B cell (primary cell): ENCODE measurements at regions not wholly inside any gene's neighbourhood (a gene's known extent, or its start where the extent isn't known, plus 50 kb on each side); places are given as distances from the start of the nearest gene placed in this dataset.

Experiments
- ATAC-seq: fragments of 200-7000 bp; cut with Tn5 transposase; one replicate; pipeline ENCODE4 v1.10.0; 2021; ENCODE audit warnings: low read depth, mild to moderate bottlenecking, moderate number of reproducible peaks, moderate library complexity
- CTCF ChIA-PET: fragments of 350-600 bp; sonication (Branson Sonifier 250); formaldehyde crosslinking; loops from one replicate; lab custom pipeline; 2021; ENCODE audit warnings: antibody characterized with exemption, inconsistent platforms; lab: Charles Lee
- POLR2A ChIA-PET: fragments of 350-600 bp; sonication (Branson Sonifier 250); formaldehyde crosslinking; loops from one replicate; lab custom pipeline; 2021; ENCODE audit warnings: antibody characterized with exemption; lab: Charles Lee
- DNase-seq: peaks from one replicate; pipeline ENCODE4 v3.0.0; 2013
- H2AFZ ChIP-seq: 2 replicates; pipeline ENCODE4 v1.6.1; 2012; ENCODE audit warnings: mild to moderate bottlenecking, low read depth, low read length; ENCODE audit not compliant: insufficient read depth, poor library complexity, severe bottlenecking
- H3K27ac ChIP-seq, 2 donors: 1 replicate in 1 of 2; 2 replicates in 1 of 2; pipeline ENCODE4 v1.5.1; 2012 to 2013; ENCODE audit warnings: low read length in 2 of 2, mild to moderate bottlenecking in 2 of 2, moderate library complexity in 1 of 2
- H3K27me3 ChIP-seq, 4 experiments: fragments of 200-600 bp in 1 of 4; sonication (generic) in 1 of 4; replicated peaks in 1 of 4; 1 replicate in 2 of 4; 2 replicates in 2 of 4; pipeline versions ENCODE4 v1.6.1 to v1.7.0; 2013 to 2016; ENCODE audit warnings: low read length in 3 of 4, mild to moderate bottlenecking in 2 of 4, mixed read lengths in 1 of 4, moderate library complexity in 1 of 4; ENCODE audit not compliant: insufficient read depth in 4 of 4, control insufficient read depth in 3 of 4; ENCODE audit errors: control extremely low read depth in 1 of 4
- H3K36me3 ChIP-seq, 2 experiments: replicated peaks in 1 of 2; 1 replicate in 1 of 2; 2 replicates in 1 of 2; pipeline versions ENCODE4 v1.6.1 to v1.7.1; 2013; ENCODE audit warnings: low read length in 1 of 2; ENCODE audit not compliant: insufficient read depth in 2 of 2, control insufficient read depth in 1 of 2; ENCODE audit errors: control extremely low read depth in 1 of 2, extremely low read depth in 1 of 2
- H3K4me1 ChIP-seq, 2 donors: fragments of 200-600 bp in 1 of 2; sonication (generic) in 1 of 2; 1 replicate in 1 of 2; 2 replicates in 1 of 2; pipeline versions ENCODE4 v1.5.1 to v1.6.1; 2013 to 2017; ENCODE audit warnings: low read length in 2 of 2; ENCODE audit not compliant: control insufficient read depth in 2 of 2, insufficient read depth in 2 of 2
- H3K4me2 ChIP-seq: replicated peaks from 2 replicates; pipeline ENCODE3; 2012; ENCODE audit warnings: mild to moderate bottlenecking, low read depth, low read length; ENCODE audit not compliant: poor library complexity, severe bottlenecking
- H3K4me3 ChIP-seq, 5 experiments: fragments of 200-600 bp in 1 of 5; sonication (generic) in 1 of 5; 1 replicate in 3 of 5; 2 replicates in 2 of 5; pipeline versions ENCODE4 v1.5.1 to v1.7.0; 2011 to 2016; ENCODE audit warnings: low read length in 4 of 5, mild to moderate bottlenecking in 4 of 5, low read depth in 2 of 5, control low read depth in 1 of 5, moderate library complexity in 1 of 5; ENCODE audit not compliant: insufficient read depth in 1 of 5; ENCODE audit errors: control extremely low read depth in 1 of 5, extremely low read depth in 1 of 5
- H3K79me2 ChIP-seq: fragments of 200-600 bp; sonication (generic); one replicate; pipeline ENCODE4 v1.6.0; 2016; ENCODE audit warnings: low read length; ENCODE audit not compliant: control insufficient read depth, insufficient read depth
- H3K9ac ChIP-seq: fragments of 200-600 bp; sonication (generic); 2 replicates; pipeline ENCODE4 v1.6.1; 2017; ENCODE audit warnings: mild to moderate bottlenecking, low read length, moderate library complexity
- H3K9me3 ChIP-seq, 3 donors: one replicate each; pipeline versions ENCODE4 v1.6.1 to v1.7.1; 2013; ENCODE audit warnings: low read length in 2 of 3; ENCODE audit not compliant: control insufficient read depth in 2 of 3, insufficient read depth in 1 of 3; ENCODE audit errors: control extremely low read depth in 1 of 3
- H4K20me1 ChIP-seq: 2 replicates; pipeline ENCODE4 v1.6.0; 2012; ENCODE audit warnings: mild to moderate bottlenecking, low read length; ENCODE audit not compliant: insufficient read depth, control insufficient read depth, poor library complexity, severe bottlenecking
- H3K27ac Mint-ChIP-seq: one replicate; pipeline ENCODE4 v1.8.0; 2021; ENCODE audit warnings: mixed read lengths
- H3K27me3 Mint-ChIP-seq: one replicate; pipeline ENCODE4 v1.8.0; 2021; ENCODE audit warnings: mixed read lengths
- H3K4me1 Mint-ChIP-seq: one replicate; pipeline ENCODE4 v1.8.0; 2021; ENCODE audit warnings: mixed read lengths
- H3K4me3 Mint-ChIP-seq: one replicate; pipeline ENCODE4 v1.8.0; 2021; ENCODE audit warnings: mixed read lengths
- H3K9me3 Mint-ChIP-seq: one replicate; pipeline ENCODE4 v1.8.0; 2022; ENCODE audit warnings: mixed read lengths; ENCODE audit not compliant: insufficient read depth
- EZH2 ChIP-seq: IDR thresholded peaks from 2 replicates; pipeline ENCODE4 v1.6.1; 2012; ENCODE audit warnings: borderline replicate concordance, low read depth, mild to moderate bottlenecking, moderate library complexity, low read length; ENCODE audit not compliant: insufficient read depth, poor library complexity, severe bottlenecking
- WGBS: methylation state at CpG from one replicate; pipeline ENCODE4 v1.1.5; 2013; ENCODE audit warnings: missing lambda C conversion rate; ENCODE audit not compliant: insufficient coverage; 5-methylcytosine and 5-hydroxymethylcytosine counted together
- intact Hi-C: fragments of 100-400 bp; cut with micrococcal nuclease; formaldehyde crosslinking; loops from one replicate; pipeline ENCODE4 v1.10.0; 2022
- TF ChIP-seq, protein P1 (sequence below): fragments of 200-600 bp; IDR thresholded peaks from one replicate; pipeline ENCODE4 v1.8.0; 2022; ENCODE audit warnings: antibody characterized with exemption, mild to moderate bottlenecking

DNA sequence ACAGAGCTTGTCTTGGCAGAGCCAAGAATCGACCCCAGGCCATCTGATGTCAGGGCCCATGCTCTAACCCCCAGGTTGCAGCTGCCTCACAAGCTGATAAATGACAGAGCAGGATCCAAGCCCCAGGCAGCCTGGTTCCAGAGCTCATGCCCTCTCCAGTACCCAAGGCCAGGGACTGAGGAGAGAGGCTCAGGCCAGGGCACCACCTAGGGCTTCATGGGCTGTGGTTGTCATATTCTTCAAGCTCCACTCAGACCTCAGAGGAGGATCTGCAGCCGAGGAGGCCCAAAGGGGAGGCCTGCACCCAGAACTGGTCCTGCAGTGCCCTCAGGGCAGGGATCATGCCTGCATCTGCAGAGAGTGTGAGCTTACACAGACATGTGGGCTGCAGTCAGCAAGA, 301.1 kb downstream of the MATN1 start:
- Mint-ChIP-seq H3K4me3 (no peak overlapping the region), H3K27ac (no peak overlapping the region), H3K4me1 (no peaks in the 10 kb centered on the region), H3K9me3 (peaks cover 8% of the 10 kb centered on the region), H3K27me3 (peaks cover 33% of the 10 kb centered on the region)
- Histone ChIP-seq H3K27ac (no peak overlapping the region), H4K20me1 (no peaks in the 10 kb centered on the region), H3K4me3 (no peak overlapping the region), H3K9ac (no peak overlapping the region), H3K4me1 (no peaks in the 10 kb centered on the region), H3K79me2 (no peaks in the 10 kb centered on the region), H3K36me3 (no peaks in the 10 kb centered on the region), H3K9me3 (peaks cover 0 to 12% (median under 1%) of the 10 kb centered on the region in 3 donors), H3K27me3 (peaks cover 0 to 10% (median 1%) of the 10 kb centered on the region in 4 experiments), H3K4me2 (no peak overlapping the region), H2AFZ (no peak overlapping the region)
- DNase-seq (no peak), ATAC-seq (no peak)
- intact Hi-C loops = loop anchor here (10.0 kb wide), 1 partner anchor 143 kb away; no protein-coding TSS in a partner anchor
- ChIA-PET POLR2A (no interaction called here), CTCF (interaction anchor here (0.8 to 1.7 kb wide), 2 partner anchors 42 to 179 kb away, joined by 3 to 4 read pairs; no protein-coding TSS in a partner anchor)
- 63% methylated on average over 2 of the region's 2 CpGs for WGBS
- TF ChIP-seq, protein P1, sequence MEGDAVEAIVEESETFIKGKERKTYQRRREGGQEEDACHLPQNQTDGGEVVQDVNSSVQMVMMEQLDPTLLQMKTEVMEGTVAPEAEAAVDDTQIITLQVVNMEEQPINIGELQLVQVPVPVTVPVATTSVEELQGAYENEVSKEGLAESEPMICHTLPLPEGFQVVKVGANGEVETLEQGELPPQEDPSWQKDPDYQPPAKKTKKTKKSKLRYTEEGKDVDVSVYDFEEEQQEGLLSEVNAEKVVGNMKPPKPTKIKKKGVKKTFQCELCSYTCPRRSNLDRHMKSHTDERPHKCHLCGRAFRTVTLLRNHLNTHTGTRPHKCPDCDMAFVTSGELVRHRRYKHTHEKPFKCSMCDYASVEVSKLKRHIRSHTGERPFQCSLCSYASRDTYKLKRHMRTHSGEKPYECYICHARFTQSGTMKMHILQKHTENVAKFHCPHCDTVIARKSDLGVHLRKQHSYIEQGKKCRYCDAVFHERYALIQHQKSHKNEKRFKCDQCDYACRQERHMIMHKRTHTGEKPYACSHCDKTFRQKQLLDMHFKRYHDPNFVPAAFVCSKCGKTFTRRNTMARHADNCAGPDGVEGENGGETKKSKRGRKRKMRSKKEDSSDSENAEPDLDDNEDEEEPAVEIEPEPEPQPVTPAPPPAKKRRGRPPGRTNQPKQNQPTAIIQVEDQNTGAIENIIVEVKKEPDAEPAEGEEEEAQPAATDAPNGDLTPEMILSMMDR = no peak
- TF ChIP-seq EZH2 = no peak

DNA sequence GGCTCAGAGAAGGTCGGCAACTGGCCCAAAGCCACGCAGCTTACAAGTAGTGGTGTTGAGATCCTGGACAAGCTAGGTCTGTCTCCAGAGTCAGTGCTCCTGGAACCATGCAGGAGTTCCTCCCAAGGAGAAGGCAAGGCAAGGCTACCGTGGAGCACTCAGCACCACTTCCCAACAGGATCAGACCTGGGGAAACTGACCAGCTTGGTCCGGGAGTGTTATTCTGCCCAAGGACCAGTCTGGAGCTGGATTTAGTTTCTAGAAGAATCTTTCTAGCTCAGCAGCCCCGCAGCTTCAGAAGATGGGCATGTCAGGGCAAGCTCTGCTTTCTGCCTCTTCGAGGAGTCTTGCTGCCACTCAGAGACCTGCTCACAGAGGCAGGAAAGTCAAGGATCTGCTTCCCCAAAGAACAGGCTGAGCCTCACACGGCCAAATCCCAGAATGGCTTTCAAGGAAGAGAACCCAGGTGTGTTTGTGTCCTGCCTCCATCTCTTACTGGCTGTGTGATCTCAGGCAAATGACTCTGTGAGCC, 302.8 kb downstream of the MATN1 start:
- no peaks in the 10 kb centered on the region for H3K79me2 ChIP-seq
- intact Hi-C loops = loop anchor here (10.0 kb wide), 1 partner anchor 144 kb away; no protein-coding TSS in a partner anchor
- H4K20me1 ChIP-seq = no peaks in the 10 kb centered on the region
- no peaks in the 10 kb centered on the region for H3K36me3 ChIP-seq
- CTCF ChIA-PET = interaction anchor here (1.7 kb wide), 1 partner anchor 40 kb away, joined by 4 read pairs; no protein-coding TSS in a partner anchor
- no peak overlapping the region for H3K27ac ChIP-seq
- H3K9ac ChIP-seq = no peak overlapping the region
- H3K4me2 ChIP-seq = no peak overlapping the region
- H3K27me3 Mint-ChIP-seq = peaks cover 38% of the 10 kb centered on the region
- POLR2A ChIA-PET = no interaction called here
- peaks cover 3% of the 10 kb centered on the region for H3K9me3 Mint-ChIP-seq
- no peak for DNase-seq
- peaks cover 0 to 8% (median under 1%) of the 10 kb centered on the region in 4 experiments for H3K27me3 ChIP-seq
- H3K4me1 Mint-ChIP-seq = no peaks in the 10 kb centered on the region
- no peaks in the 10 kb centered on the region for H3K4me1 ChIP-seq
- H2AFZ ChIP-seq = no peak overlapping the region
- no peak for TF ChIP-seq EZH2
- TF ChIP-seq, protein P1 = no peak
- H3K4me3 ChIP-seq = no peak overlapping the region
- ATAC-seq = no peak
- WGBS = 76% methylated on average over 7 of the region's 7 CpGs
- H3K27ac Mint-ChIP-seq = no peak overlapping the region
- H3K4me3 Mint-ChIP-seq = no peak overlapping the region
- H3K9me3 ChIP-seq = peaks cover 0 to 10% (median 0%) of the 10 kb centered on the region in 3 donors
